HG03378 (cell line): ENCODE measurements at regions not wholly inside any gene's neighbourhood (a gene's known extent, or its start where the extent isn't known, plus 50 kb on each side); places are given as distances from the start of the nearest gene placed in this dataset.
"Not testable (repeated sequence)": the region's sequence is repeated elsewhere in the genome, so short reads cannot be mapped to it uniquely, and the experiment has no call there.

ENCODE experiments used
- ATAC-seq: cut with Tn5 transposase; IDR thresholded peaks from one replicate; pipeline ENCODE4 v1.9.1; 2021; ENCODE audit warnings: mild to moderate bottlenecking, moderate library complexity; ENCODE audit not compliant: unreplicated experiment

- ATAC-seq = no peak
These were observed 361.8 kb downstream of the KCNRG start for GRCh38 chr13:50376895-50377575.

- ATAC-seq = no peak
These were observed 362.6 kb downstream of the KCNRG start for GRCh38 chr13:50377726-50378270.

- ATAC-seq = no peak
These were observed 363.3 kb downstream of the KCNRG start for GRCh38 chr13:50378509-50379044.

GRCh38 chr13:50379584-50379983, 364.3 kb downstream of the KCNRG start:
- no peak for ATAC-seq

GRCh38 chr13:50380905-50381304, 365.7 kb downstream of the KCNRG start:
- ATAC-seq = no peak

- ATAC-seq = no peak
These were observed 367.3 kb downstream of the KCNRG start for GRCh38 chr13:50382511-50382910.

GRCh38 chr13:50382951-50383350, 367.7 kb downstream of the KCNRG start:
- no peak for ATAC-seq

GRCh38 chr13:50384724-50385123, 369.5 kb downstream of the KCNRG start:
- no peak for ATAC-seq

- no peak for ATAC-seq
These were observed 371.4 kb downstream of the KCNRG start for GRCh38 chr13:50386541-50387050.

- ATAC-seq = no peak
These were observed 371.9 kb downstream of the KCNRG start for GRCh38 chr13:50387051-50387581.

GRCh38 chr13:50388481-50388880, 373.2 kb downstream of the KCNRG start:
- no peak for ATAC-seq

- ATAC-seq = no peak
These were observed 374.5 kb downstream of the KCNRG start for GRCh38 chr13:50389726-50390125.

- ATAC-seq = no peak
These were observed 375.4 kb downstream of the KCNRG start for GRCh38 chr13:50390503-50391248.

- ATAC-seq = no peak
These were observed 377.7 kb downstream of the KCNRG start for GRCh38 chr13:50392977-50393376.

GRCh38 chr13:50393628-50394027, 378.4 kb downstream of the KCNRG start:
- ATAC-seq = no peak

GRCh38 chr13:50396001-50396400, 380.8 kb downstream of the KCNRG start:
- ATAC-seq = no peak

- not testable (repeated sequence) for ATAC-seq
These were observed 381.4 kb downstream of the KCNRG start for GRCh38 chr13:50396618-50397017.

GRCh38 chr13:50400035-50400726, 384.9 kb downstream of the KCNRG start:
- no peak for ATAC-seq

GRCh38 chr13:50401049-50401505, 385.8 kb downstream of the KCNRG start:
- no peak for ATAC-seq

- no peak for ATAC-seq
These were observed 386.6 kb downstream of the KCNRG start for GRCh38 chr13:50401721-50402465.
